RWPE2 (cell line): ENCODE measurements at regions not wholly inside any gene's neighbourhood (a gene's known extent, or its start where the extent isn't known, plus 50 kb on each side); places are given as distances from the start of the nearest gene placed in this dataset.
"Not testable (repeated sequence)": the region's sequence is repeated elsewhere in the genome, so short reads cannot be mapped to it uniquely, and the experiment has no call there.

Experiments used
- ATAC-seq: fragments of 200-7000 bp; cut with Tn5 transposase; 3 replicates; pipeline ENCODE4 v1.9.1; 2021; ENCODE audit warnings: low read depth
- DNase-seq: peaks from one replicate; pipeline ENCODE4 v3.0.0-alpha.2; 2020; ENCODE audit warnings: low spot score
- H3K27ac ChIP-seq: fragments of 450-650 bp; 2 replicates; pipeline ENCODE4 v1.5.1; 2017; ENCODE audit warnings: mild to moderate bottlenecking; ENCODE audit not compliant: poor library complexity, severe bottlenecking
- H3K27me3 ChIP-seq: fragments of 250-450 bp; sonication (Bioruptor Pico); 2 replicates; pipeline ENCODE4 v1.5.1; 2021; ENCODE audit warnings: mild to moderate bottlenecking, moderate library complexity; ENCODE audit not compliant: insufficient read depth, poor library complexity, severe bottlenecking
- H3K36me3 ChIP-seq: fragments of 250-450 bp; sonication (Bioruptor Pico); 2 replicates; pipeline ENCODE4 v1.5.1; 2020; ENCODE audit warnings: low read depth, mild to moderate bottlenecking, moderate library complexity
- H3K4me1 ChIP-seq: fragments of 250-450 bp; sonication (Bioruptor Pico); 2 replicates; pipeline ENCODE4 v1.5.1; 2021; ENCODE audit warnings: mild to moderate bottlenecking, moderate library complexity; ENCODE audit not compliant: insufficient read depth, poor library complexity, severe bottlenecking
- H3K4me3 ChIP-seq: fragments of 250-450 bp; sonication (Bioruptor Pico); 2 replicates; pipeline ENCODE4 v1.5.1; 2021; ENCODE audit warnings: mild to moderate bottlenecking, moderate library complexity; ENCODE audit not compliant: severe bottlenecking
- H3K9me3 ChIP-seq: fragments of 250-450 bp; sonication (Bioruptor Pico); 2 replicates; pipeline ENCODE4 v1.5.1; 2021; ENCODE audit warnings: mild to moderate bottlenecking, moderate library complexity; ENCODE audit not compliant: severe bottlenecking
- TF ChIP-seq, protein P1 (sequence below): fragments of 450-650 bp; IDR thresholded peaks from one replicate; pipeline ENCODE4 v1.5.1; 2017; ENCODE audit warnings: mild to moderate bottlenecking, moderate library complexity; ENCODE audit not compliant: poor library complexity, severe bottlenecking

DNA sequence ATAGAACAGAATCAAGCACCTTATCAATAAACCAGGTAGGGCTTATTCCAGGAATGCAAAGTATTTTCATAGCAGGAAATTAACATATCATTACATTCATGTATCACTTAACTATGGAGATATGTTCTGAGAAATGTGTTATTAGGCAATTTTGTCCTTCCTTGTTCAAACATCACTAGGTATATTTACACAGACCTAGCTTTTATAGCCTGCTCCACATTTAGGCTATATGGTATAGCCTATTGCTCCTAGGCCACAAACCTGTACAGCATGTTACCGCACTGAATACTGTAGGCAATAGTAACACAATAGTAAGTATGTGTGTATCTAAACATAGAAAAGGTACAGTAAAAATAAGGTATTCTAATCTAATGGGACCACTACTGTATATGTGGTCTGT lies 82.8 kb upstream of the KCTD1 start:
- no peaks in the 10 kb centered on the region for H3K4me1 ChIP-seq
- H3K9me3 ChIP-seq, result no peaks in the 10 kb centered on the region
- no peak overlapping the region for H3K27ac ChIP-seq
- TF ChIP-seq, protein P1, sequence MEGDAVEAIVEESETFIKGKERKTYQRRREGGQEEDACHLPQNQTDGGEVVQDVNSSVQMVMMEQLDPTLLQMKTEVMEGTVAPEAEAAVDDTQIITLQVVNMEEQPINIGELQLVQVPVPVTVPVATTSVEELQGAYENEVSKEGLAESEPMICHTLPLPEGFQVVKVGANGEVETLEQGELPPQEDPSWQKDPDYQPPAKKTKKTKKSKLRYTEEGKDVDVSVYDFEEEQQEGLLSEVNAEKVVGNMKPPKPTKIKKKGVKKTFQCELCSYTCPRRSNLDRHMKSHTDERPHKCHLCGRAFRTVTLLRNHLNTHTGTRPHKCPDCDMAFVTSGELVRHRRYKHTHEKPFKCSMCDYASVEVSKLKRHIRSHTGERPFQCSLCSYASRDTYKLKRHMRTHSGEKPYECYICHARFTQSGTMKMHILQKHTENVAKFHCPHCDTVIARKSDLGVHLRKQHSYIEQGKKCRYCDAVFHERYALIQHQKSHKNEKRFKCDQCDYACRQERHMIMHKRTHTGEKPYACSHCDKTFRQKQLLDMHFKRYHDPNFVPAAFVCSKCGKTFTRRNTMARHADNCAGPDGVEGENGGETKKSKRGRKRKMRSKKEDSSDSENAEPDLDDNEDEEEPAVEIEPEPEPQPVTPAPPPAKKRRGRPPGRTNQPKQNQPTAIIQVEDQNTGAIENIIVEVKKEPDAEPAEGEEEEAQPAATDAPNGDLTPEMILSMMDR, result no peak
- no peak for ATAC-seq
- H3K27me3 ChIP-seq, result no peaks in the 10 kb centered on the region
- DNase-seq, result no peak
- no peak overlapping the region for H3K4me3 ChIP-seq
- no peaks in the 10 kb centered on the region for H3K36me3 ChIP-seq

DNA sequence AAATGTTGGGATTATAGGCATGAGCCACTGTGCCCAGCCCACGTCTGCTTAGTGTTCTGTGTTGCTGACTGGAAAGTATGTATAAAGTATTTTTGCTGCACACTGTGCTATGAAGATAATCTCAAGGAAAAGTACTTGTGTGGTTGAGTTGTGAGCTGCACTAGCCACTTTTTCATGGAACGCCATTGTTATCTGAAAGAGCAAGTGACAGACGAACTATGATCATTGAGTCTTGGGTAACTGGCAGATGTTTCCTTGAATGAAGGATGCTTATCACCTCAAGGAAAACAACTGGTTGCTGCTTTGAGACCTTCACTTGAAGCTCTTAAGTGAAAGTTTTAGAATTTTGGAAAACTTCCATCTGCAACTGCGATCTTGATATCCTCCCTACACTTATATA lies 82.2 kb upstream of the KCTD1 start:
- Histone ChIP-seq H3K4me1 (no peaks in the 10 kb centered on the region), H3K4me3 (no peak overlapping the region), H3K27me3 (no peaks in the 10 kb centered on the region), H3K27ac (no peak overlapping the region), H3K36me3 (no peaks in the 10 kb centered on the region), H3K9me3 (no peaks in the 10 kb centered on the region)
- no peak for ATAC-seq
- TF ChIP-seq, protein P1, result no peak
- no peak for DNase-seq

DNA sequence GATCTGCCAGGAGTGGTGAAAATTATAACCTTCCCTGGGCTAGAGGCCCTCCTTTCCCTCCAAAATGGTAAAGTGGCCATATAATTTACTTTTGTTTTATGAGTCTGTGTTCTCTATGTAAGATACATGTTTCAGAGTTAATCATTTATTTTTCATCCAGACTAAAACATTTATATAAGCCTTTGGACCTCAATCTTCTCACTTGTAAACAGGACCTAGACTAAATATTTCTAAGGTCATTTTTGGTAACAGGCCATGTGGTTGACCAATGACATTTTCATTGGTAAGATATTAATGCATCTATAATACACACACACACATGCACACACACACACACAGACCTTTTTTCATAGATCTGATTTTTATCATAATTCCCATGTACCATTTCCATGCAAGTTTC lies 79.7 kb upstream of the KCTD1 start:
- H3K4me1 ChIP-seq, result no peaks in the 10 kb centered on the region
- TF ChIP-seq, protein P1, result no peak
- ATAC-seq (no peak), DNase-seq (no peak)
- H3K36me3 ChIP-seq, result no peaks in the 10 kb centered on the region
- no peaks in the 10 kb centered on the region for H3K27me3 ChIP-seq
- no peaks in the 10 kb centered on the region for H3K9me3 ChIP-seq
- no peak overlapping the region for H3K27ac ChIP-seq
- no peak overlapping the region for H3K4me3 ChIP-seq

DNA sequence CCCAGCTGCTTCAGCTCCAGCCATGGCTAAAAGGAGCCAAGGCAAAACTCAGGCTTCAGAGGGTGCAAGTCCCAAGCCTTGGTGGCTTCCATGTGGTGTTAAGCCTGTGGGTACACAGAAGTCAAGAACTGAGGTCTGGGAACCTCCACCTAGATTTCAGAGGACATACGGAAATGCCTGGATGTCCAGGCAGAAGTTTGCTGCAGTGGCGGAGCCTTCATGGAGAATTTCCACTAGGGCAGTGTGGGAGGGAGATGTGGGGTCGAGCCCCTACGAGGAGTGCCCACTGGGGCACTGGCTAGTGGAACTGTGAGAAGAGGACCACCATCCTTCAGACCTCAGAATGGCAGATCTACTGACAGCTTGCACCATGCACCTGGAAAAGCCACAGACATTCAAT lies 76.1 kb upstream of the KCTD1 start:
- H3K4me3 ChIP-seq, result no peak overlapping the region
- no peaks in the 10 kb centered on the region for H3K9me3 ChIP-seq
- DNase-seq, result no peak
- no peaks in the 10 kb centered on the region for H3K27me3 ChIP-seq
- H3K4me1 ChIP-seq, result no peaks in the 10 kb centered on the region
- no peaks in the 10 kb centered on the region for H3K36me3 ChIP-seq
- no peak overlapping the region for H3K27ac ChIP-seq
- no peak for ATAC-seq
- TF ChIP-seq, protein P1, result no peak

DNA sequence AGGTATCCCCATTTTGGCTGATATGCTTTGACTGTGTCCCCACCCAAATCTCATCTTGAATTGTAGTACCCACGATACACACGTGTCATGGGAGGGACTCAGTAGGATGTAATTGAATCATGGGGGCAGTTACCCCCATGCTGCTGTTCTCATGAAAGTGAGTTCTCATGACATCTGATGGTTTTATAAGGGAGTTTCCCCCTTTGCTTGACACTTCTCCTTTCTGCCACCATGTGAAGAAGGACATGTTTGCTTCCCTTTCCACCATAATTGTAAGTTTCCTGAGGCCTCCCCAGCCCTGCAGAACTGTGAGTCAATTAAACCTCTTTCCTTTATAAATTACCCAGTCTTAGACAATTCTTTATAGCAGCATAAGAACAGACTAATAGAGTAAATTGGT lies 75.0 kb upstream of the KCTD1 start:
- not testable (repeated sequence) for ATAC-seq, H3K36me3 ChIP-seq, H3K9me3 ChIP-seq, H3K4me3 ChIP-seq, H3K4me1 ChIP-seq, H3K27me3 ChIP-seq, H3K27ac ChIP-seq, DNase-seq
